ENCODE measurements at regions not wholly inside any gene's neighbourhood (a gene's known extent, or its start where the extent isn't known, plus 50 kb on each side); places are given as distances from the start of the nearest gene placed in this dataset.
A peak's percentile ranks its signal among the peaks of the same experiment; 100 is the strongest.

DNA sequence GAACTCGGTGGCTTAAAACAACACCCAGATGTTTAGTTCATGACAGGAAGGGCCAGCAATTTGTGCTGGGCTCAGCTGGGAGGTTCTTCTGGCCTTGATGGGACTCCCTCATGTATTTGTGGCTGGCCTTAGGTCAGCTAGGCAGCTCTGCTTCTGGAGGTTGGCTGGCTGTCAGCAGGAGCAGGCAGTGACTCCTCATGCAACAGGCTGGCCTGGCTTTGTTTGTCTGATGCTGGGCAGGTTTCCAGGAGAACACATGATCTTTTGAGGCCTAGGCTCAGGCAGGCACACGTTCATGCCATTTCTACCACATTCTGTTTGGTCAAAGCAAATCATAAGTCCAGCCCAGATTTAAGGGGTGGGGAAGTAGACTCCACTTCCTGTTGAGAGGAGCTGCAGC, 571.2 kb downstream of the TBC1D22A start:
- TF ChIP-seq CTCF (IDR thresholded peaks at IDR 0.05) = no peak
- peaks cover 16% of the 10 kb centered on the region for H3K9me3 Mint-ChIP-seq
- H3K27me3 Mint-ChIP-seq (ENCODE audit: insufficient read depth) = peaks cover 11% of the 10 kb centered on the region
- no peak overlapping the region for H3K4me3 Mint-ChIP-seq
- no peak overlapping the region for H3K27ac Mint-ChIP-seq
- DNase-seq = peak; percentile 13
- H3K4me1 Mint-ChIP-seq (ENCODE audit: low read depth) = peaks cover 34% of the 10 kb centered on the region
- peaks cover 12% of the 10 kb centered on the region for H3K36me3 Mint-ChIP-seq (ENCODE audit: low read depth)

DNA sequence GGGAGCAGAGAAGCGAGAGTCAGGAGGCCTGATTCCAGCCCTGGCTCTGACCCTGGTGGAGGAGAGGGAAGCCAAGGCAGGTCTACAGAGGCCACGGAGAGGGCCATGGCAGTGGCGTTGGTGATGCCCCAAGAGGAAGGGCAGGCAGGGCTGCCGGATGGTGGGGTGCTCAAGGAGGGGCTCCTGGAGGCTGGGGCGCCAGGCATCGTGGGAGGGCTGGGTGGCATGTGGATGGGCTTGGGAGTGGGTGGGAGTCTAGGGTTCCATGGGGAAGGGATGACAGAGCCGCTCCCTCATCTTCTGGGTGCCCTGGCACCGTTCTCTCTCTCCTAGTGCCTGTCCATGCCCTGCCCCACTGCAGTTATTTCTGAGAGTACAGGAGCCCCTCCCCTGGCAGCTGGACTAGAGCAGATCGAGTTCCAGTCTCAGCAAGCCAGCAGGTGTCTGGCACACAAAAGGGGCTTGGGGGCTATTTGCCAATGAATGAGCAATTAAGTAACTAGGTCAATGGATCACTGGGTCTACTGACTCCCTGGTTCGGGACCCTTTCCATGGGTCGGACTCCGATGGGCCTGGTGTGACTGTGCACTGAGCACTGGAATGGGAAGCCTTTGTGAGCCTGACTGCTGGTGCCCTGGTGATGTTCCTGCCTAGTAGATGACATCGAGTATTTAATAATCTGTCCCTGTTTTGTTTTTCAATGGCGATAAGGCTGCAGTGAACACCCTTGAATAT, 570.0 kb downstream of the TBC1D22A start:
- H3K27me3 Mint-ChIP-seq (ENCODE audit: insufficient read depth) = peaks cover 10% of the 10 kb centered on the region
- peaks cover 12% of the 10 kb centered on the region for H3K36me3 Mint-ChIP-seq (ENCODE audit: low read depth)
- no peak overlapping the region for H3K4me3 Mint-ChIP-seq
- H3K4me1 Mint-ChIP-seq (ENCODE audit: low read depth) = peaks cover 42% of the 10 kb centered on the region
- no peak overlapping the region for H3K27ac Mint-ChIP-seq
- no peak for DNase-seq
- peaks cover 16% of the 10 kb centered on the region for H3K9me3 Mint-ChIP-seq
- TF ChIP-seq CTCF (IDR thresholded peaks at IDR 0.05) = no peak

- Mint-ChIP-seq H3K4me1 (ENCODE audit: low read depth) (peaks cover 38% of the 10 kb centered on the region), H3K27me3 (ENCODE audit: insufficient read depth) (peaks cover 4% of the 10 kb centered on the region), H3K27ac (no peak overlapping the region), H3K4me3 (no peak overlapping the region), H3K9me3 (peaks cover 16% of the 10 kb centered on the region), H3K36me3 (ENCODE audit: low read depth) (peaks cover 12% of the 10 kb centered on the region)
- no peak for TF ChIP-seq CTCF (IDR thresholded peaks at IDR 0.05)
- no peak for DNase-seq
Measured at GRCh38 chr22:47331750-47332149, 569.3 kb downstream of the TBC1D22A start.

DNA sequence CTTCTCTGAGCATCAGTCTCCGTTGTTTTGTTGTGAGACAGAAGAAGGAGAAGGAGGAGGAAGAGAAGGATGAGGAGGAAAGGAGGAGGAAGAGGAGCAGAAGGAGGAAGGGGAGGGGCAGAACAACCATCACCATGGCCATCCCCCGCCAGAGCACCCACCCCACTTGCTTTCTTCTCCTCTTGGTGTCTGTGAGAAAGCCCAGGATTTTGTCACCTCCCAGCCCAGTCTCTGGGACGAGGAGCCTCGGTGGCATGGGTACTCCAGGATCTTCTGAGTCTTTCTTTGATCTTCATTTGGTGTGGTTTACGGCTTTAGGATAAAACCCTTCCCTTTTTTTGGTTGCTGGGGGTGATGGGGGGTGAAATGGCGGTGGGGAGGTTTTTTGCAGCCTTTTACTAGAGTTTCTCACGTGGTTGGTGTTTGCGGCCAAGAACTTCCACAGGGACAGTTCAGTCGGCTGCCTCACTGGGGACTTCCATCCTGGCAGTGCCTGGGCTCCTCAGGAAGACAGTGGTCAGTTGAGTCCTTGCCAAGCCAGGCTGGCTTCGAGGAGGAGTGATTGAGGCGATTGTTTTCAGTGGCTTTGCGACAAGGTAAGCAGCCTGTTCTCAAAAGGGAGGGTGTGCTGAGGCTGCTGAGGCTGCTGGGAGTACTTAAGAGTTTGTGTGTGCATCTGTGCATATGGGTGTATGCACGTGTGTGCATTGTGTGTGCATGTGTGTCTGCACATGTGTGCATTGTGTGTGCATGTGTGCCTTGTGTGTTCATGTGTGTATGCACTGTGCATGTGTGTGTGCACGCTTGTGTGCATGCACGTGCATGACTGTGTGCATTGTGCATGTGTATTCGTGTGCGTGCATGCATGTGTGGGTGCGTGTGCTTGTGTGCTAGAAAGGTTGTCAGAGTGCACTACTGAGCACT, 567.5 kb downstream of the TBC1D22A start:
- Mint-ChIP-seq H3K9me3 (peaks cover 10% of the 10 kb centered on the region), H3K4me3 (peak overlapping the region; percentile 44), H3K36me3 (ENCODE audit: low read depth) (0 out of 2 replicates have a peak, but pooled peaks cover 4% of the 10 kb centered on the region), H3K4me1 (ENCODE audit: low read depth) (peaks cover 37% of the 10 kb centered on the region), H3K27ac (peak overlapping the region; percentile 59), H3K27me3 (ENCODE audit: insufficient read depth) (peaks cover 5% of the 10 kb centered on the region)
- no peak for DNase-seq
- TF ChIP-seq CTCF (IDR thresholded peaks at IDR 0.05) = no peak

DNA sequence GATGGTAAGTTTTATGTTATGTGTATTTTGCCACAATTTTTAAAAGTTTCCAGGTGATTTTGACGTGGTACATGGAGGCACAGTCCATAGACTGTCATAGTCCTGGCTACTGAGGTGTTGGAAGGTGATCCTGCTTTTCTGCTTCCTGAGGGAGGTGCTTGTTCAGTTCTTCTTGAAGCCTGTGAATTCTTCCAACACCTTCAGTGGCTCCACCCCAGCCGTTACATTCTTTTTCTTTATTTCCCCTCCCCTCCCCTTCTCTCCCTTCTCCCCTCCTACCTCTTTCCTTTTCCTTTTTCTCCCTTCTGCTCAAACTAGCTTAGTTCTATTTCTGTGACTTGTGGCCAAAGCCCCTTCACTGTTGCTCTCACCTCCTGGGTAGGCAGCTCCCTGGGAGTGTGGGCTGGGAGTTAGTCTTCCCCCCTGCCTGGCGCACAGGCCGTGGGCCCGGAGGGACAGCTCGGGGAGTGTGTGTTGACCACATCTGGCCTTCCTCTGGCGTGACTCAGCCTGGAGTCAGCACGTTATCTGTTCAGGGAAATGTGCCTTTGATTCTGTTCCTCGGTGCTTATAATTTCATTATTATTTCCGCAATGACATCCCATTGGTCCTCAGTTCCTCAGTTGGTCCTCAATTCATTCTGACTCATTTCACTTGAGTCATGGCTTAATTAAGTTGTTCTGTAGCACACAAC, 566.2 kb downstream of the TBC1D22A start:
- peak overlapping the region; percentile 76 for H3K27ac Mint-ChIP-seq
- peak overlapping the region; percentile 44 for H3K4me3 Mint-ChIP-seq
- peaks cover 5% of the 10 kb centered on the region for H3K27me3 Mint-ChIP-seq (ENCODE audit: insufficient read depth)
- DNase-seq = peak; percentile 90
- H3K4me1 Mint-ChIP-seq (ENCODE audit: low read depth) = peaks cover 37% of the 10 kb centered on the region
- H3K9me3 Mint-ChIP-seq = peaks cover 8% of the 10 kb centered on the region
- H3K36me3 Mint-ChIP-seq (ENCODE audit: low read depth) = 0 out of 2 replicates have a peak, but pooled peaks cover 4% of the 10 kb centered on the region
- TF ChIP-seq CTCF (IDR thresholded peaks at IDR 0.05) = no peak
